ENCODE measurements at regions not wholly inside any gene's neighbourhood (a gene's known extent, or its start where the extent isn't known, plus 50 kb on each side); places are given as distances from the start of the nearest gene placed in this dataset.

- DNase-seq, result no peak
Measured at GRCh38 chr5:92525131-92525530, 1055.9 kb downstream of the NR2F1-AS1 start.

DNA sequence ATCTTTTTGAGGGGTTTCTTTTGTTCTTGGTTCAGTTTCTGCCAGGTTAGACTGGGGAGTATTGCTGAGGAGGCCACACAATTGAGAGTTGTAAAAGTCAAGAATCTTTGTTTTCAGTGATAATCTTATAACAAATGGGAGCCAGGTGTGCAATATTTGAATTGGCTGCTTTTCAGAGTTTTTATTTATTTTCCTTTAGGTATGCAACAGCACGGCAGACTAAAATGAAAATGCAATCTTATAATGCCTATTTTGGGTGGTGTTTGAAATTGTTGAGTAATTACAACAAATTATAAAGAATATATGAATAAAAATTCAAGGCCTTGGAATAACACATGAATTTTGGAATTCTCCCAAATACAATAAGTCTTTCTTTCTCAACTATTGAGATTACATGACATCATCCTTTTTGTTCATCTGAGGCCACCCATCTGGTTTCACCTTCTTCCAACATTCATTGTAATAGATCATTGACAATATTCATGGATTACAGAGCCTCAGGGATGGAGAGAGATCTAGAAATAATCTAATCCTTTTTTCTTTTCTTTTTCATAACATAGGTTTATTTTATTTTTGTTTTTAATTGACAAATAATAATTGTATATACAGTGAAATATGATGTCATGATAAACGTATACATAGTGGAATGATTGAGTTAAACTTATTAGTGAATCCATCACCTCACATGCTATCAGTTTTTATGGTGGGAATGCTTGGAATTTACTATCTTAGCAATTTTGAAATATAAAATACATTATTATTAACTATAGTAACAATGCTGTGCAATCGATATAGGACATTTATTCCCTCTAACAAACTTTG is 1061.0 kb downstream of the NR2F1-AS1 start:
- DNase-seq, result no peak

- no peak for DNase-seq
Measured at GRCh38 chr5:92518318-92518904, 1062.6 kb downstream of the NR2F1-AS1 start.

GRCh38 chr5:92514896-92515295 is 1066.1 kb downstream of the NR2F1-AS1 start:
- no peak for DNase-seq

- no peak for DNase-seq
Measured at GRCh38 chr5:92513067-92513466, 1068.0 kb downstream of the NR2F1-AS1 start.

DNA sequence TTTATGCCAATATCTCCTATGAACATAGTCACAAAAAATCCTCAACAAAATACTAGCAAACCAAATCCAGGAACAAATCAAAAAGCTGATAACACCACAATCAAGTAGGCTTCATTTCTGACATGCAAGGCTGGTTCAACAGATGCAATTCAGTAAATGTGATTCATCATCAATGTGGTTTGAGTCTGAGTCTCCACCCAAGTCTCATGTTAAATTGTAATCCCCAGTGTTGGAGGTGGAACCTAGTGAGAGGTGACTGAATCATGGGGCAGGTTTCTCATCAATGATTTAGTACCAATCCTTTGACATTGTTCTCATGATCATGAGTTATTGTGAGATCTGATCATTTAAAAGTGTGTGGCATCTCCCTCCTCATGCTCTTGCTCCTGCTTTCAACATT is 1072.7 kb downstream of the NR2F1-AS1 start:
- no peak for DNase-seq

DNA sequence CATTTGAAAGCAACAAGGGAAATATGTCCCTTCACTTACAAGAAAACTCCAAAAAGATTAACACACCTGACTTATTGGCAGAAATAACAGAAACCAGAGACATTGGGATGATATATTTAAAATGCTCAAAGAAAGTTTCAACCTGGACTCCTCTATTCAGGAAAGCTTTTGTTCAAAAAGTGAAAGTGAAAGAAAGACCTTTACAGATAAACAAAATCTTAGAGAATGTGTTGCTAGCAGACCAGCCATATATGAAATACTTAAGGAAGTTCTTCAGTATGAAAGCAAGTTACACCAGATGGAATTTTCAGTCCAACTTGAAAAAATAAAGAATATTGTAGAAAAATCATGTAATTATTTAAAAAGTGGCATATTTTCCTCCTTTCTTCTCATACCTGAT is 1075.1 kb downstream of the NR2F1-AS1 start:
- DNase-seq, result no peak

GRCh38 chr5:92505145-92505544 is 1075.9 kb downstream of the NR2F1-AS1 start:
- no peak for DNase-seq

DNA sequence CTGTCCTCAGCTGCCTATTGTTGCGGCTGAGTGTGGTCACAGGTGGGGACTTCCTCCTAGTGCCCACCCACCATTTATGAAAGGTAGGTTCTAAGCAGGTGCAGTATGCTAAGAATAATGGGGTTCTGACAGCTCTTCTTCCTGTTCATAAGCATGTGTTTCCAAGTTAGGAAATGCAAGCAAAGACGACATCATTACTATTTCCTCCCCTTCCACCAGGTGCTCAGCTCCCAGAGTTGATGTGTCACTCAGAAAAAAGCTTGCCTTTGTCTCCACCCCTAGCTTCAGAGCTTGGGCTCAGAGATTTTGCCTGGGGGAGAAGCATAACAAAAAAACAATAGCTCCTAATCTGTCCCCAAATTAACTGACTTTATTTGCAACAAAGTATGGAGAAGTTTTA is 1076.7 kb downstream of the NR2F1-AS1 start:
- DNase-seq, result no peak

- DNase-seq, result no peak
Measured at GRCh38 chr5:92500752-92501151, 1080.3 kb downstream of the NR2F1-AS1 start.

DNA sequence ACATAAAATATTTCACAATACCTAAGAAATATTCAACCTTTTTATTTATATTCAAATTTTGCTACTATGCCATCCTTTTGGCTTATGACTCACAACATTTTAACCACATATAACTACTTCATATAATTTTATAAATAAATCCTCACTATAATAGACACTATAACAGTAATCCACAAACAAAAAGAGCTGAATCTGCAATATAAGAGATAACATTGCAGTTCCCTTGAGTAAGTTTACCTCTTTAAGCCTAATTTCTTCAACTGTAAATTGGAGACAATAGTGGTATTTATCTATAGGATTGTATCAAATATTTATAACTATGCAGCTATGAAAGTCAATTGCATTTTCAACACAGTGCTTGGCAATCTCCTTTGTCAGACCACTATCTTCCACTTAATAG is 1084.5 kb downstream of the NR2F1-AS1 start:
- DNase-seq, result no peak

- no peak for DNase-seq
Measured at GRCh38 chr5:92494508-92494907, 1086.5 kb downstream of the NR2F1-AS1 start.

GRCh38 chr5:92492908-92493307 is 1088.1 kb downstream of the NR2F1-AS1 start:
- DNase-seq, result no peak

DNA sequence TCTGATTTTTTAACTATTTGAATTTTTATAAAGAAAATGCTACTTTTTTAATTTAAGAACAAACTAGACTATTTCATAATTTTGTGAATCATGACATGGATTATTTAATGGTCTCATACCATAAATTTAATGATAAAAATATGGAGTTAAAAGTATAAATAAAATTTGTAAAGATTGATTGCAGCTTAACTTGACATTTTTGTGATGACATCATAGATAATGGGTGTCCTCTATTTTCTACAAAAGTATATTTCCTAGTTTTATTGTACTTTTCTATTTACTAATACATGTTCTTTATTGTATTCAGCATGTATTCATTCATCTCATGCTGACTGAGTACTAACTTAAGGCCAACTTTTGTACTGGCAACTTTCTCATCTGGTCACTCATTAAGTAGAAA is 1096.5 kb downstream of the NR2F1-AS1 start:
- no peak for DNase-seq

DNA sequence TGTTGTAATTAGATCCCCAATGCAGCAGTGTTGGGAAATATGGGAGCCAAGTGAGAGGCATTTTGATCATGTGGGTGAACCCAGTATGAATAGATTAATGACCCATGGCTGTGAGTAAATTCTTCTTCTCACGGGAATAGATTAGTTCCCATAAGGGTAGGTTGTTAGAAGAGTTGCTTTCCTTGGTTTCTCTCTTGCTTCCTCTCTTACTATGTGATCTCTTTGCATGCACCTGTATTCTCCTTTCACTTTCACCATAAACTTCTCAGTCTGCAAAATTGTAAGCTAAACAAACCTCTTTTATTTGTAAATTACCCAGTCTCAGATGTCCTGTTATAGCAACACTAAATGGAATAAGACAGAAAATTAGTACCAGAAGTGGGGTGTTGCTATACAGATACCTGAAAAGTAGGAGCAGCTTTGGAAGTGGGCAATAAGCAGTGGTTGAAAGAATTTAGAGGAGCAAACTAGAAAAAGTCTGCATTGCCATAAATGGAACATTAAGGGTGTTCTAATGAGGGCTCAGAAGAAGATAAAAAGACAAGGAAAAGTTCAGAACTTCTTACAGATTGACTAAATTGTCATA is 1090.0 kb upstream of the ARRDC3 start:
- DNase-seq, result no peak

DNA sequence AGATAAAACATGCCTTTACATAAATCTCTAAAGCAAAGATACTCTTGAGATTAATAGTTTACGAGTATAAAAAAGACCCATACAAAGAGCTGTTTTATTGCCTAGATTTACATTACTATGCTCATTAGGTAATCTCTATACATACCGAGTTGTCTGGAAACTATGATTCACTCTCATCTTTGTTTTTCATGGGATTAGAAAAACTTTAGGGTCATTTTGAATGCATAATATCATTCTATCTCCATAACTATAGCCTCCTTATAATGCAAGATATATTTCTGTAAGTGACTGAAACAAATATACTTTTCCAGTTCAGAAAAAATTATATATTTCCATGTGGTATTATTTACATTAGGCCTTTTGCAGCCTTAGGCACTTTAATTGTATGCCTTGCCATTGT is 1088.7 kb upstream of the ARRDC3 start:
- no peak for DNase-seq

DNA sequence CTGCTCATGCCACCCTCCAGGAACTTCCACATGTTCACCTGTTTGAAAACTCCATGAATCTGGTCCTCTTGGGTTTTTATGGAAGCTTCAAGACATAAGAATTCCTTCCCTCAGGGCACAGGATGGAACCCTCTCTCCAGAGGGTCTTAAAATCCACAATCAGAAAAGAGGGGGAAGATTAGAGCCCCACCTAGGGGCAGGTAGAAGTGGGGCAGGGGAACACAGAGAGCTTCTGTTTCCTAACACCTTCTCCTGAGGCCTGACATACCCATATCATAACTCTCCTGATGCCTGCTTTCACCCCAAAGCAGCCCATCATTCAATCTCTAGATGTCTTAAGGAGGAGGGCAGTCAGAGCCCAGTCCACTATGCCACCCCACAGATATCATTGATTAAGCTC is 1087.7 kb upstream of the ARRDC3 start:
- no peak for DNase-seq

GRCh38 chr5:92468295-92468694 is 1085.2 kb upstream of the ARRDC3 start:
- DNase-seq, result no peak

DNA sequence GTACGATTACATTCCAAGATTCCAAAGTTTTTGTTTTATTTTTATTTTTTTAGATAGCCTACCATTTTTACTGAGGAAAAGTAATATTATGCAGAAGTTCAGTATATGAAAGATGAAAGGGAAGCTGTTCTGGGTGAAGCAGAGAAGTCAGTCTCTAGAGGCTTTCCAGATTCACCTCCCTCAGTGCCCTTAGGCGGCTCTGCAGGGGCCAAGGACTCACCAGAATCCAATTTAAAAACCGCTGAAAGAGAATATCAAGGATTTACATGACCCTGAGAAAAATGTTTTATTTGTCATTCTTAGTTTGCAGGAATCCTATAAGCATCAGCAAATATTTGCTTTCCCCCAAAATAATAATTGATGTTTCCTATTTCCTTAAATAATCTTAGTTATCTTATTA is 1084.6 kb upstream of the ARRDC3 start:
- no peak for DNase-seq

DNA sequence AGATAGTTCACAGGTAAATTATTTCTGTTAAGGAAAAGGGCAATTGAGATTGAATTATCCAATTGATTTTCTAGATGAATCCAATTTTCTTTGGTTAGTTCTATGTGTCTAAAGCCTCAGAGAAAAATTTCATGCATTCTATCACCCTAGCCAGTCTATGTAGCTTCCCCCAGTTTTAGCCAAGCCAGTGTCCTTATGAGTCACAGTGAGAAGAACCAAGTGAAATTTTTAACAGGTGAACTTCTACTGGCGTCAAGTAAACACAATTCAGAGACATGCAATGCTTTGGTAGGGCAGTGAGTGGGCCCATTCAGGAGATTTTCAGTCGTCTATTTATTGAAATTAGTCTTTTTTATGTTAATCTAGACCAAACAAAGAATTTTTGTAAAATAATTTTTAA is 1077.4 kb upstream of the ARRDC3 start:
- no peak for DNase-seq

DNA sequence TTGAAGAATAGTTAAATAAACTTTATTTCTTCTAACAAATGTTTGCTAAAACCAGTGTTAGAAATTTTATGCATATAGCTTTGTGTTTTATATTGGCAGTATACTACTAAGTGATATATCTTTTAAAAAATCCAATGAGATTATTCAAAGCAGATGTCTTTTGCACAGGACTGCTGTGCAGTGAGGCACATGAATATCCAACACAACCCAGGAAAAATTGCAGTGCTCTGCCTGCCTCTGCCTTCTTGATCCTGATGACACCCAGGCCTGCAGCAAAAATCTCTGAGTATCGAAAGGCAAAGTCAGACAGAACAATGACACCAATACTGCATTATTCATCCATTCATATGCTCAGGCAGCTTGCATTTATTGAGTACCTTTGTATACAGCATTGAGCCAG is 1076.5 kb upstream of the ARRDC3 start:
- DNase-seq, result no peak

- no peak for DNase-seq
Measured at GRCh38 chr5:92455011-92455410, 1071.9 kb upstream of the ARRDC3 start.

DNA sequence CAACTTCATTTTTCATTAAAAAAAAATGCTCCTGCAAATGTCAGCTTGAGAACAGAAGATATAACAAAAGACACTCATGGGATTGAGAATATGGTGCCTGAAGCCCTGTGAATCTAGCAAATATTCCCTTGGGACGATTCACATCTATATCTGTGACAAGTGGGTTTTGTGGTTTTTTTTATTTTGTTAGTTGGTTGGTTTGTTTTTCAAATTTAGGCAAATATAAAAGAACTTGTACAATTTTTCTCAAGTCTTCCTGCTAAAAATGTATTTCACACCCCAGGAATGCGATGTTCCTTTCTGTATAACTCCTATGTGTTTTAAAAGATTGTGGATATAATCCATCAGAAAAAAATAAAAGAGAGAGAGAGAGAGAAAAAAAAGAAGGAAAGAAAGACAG is 1061.8 kb upstream of the ARRDC3 start:
- no peak for DNase-seq

Measured in nucleus accumbens (tissue), 56 donors.